A673 (cell line): ENCODE measurements at regions not wholly inside any gene's neighbourhood (a gene's known extent, or its start where the extent isn't known, plus 50 kb on each side); places are given as distances from the start of the nearest gene placed in this dataset.

Source experiments
- BruUV-seq: library from RNA; stranded (reverse); fragments of 400-500 nt; replicated peaks from 2 replicates; lab custom pipeline; 2021; lab: Mats Ljungman, UMichigan
- CTCF ChIA-PET: fragments of 300-600 bp; sonication (Branson Sonifier 250); formaldehyde crosslinking; loops from one replicate; lab custom pipeline; 2022; ENCODE audit warnings: antibody characterized with exemption; lab: Charles Lee
- POLR2A ChIA-PET: fragments of 300-600 bp; sonication (Branson Sonifier 250); formaldehyde crosslinking; loops from one replicate; lab custom pipeline; 2022; ENCODE audit warnings: antibody characterized with exemption; ENCODE audit not compliant: low non-redundant PET; lab: Charles Lee
- DNase-seq: peaks from one replicate; pipeline ENCODE4 v3.0.0-alpha.2; 2015; ENCODE audit warnings: low spot score
- H3K27ac ChIP-seq: fragments of 200-600 bp; sonication (generic); 2 replicates; pipeline ENCODE4 v1.5.1; 2016; ENCODE audit warnings: mixed run types, low read depth, mild to moderate bottlenecking, mixed read lengths, antibody characterized with exemption, low read length; ENCODE audit not compliant: poor library complexity, severe bottlenecking
- H3K27me3 ChIP-seq: fragments of 200-600 bp; sonication (generic); replicated peaks from 2 replicates; pipeline ENCODE4 v1.6.1; 2017; ENCODE audit warnings: mixed run types, low read depth, mild to moderate bottlenecking, mixed read lengths, antibody characterized with exemption, low read length; ENCODE audit not compliant: insufficient read depth, poor library complexity
- H3K36me3 ChIP-seq: fragments of 200-600 bp; sonication (generic); 2 replicates; pipeline ENCODE4 v1.6.1; 2016; ENCODE audit warnings: mixed run types, mild to moderate bottlenecking, mixed read lengths, antibody characterized with exemption, low read length; ENCODE audit not compliant: insufficient read depth, poor library complexity, severe bottlenecking
- H3K4me1 ChIP-seq: fragments of 200-600 bp; sonication (generic); 2 replicates; pipeline ENCODE4 v1.6.1; 2017; ENCODE audit warnings: mixed run types, mild to moderate bottlenecking, mixed read lengths, antibody characterized with exemption, low read length; ENCODE audit not compliant: insufficient read depth, poor library complexity, severe bottlenecking
- H3K4me3 ChIP-seq: fragments of 200-600 bp; sonication (generic); 2 replicates; pipeline ENCODE4 v1.5.1; 2016; ENCODE audit warnings: low read depth, mixed run types, mild to moderate bottlenecking, mixed read lengths, low read length; ENCODE audit not compliant: poor library complexity, severe bottlenecking
- H3K9me3 ChIP-seq: fragments of 200-600 bp; sonication (generic); 2 replicates; pipeline ENCODE4 v1.6.1; 2016; ENCODE audit warnings: mixed run types, low read depth, mild to moderate bottlenecking, mixed read lengths, antibody characterized with exemption, low read length; ENCODE audit not compliant: poor library complexity, severe bottlenecking
- EZH2 ChIP-seq: fragments of 200-600 bp; sonication (generic); IDR thresholded peaks from 2 replicates; pipeline ENCODE4 v1.6.1; 2017; ENCODE audit warnings: borderline replicate concordance, low read depth, mild to moderate bottlenecking, mixed read lengths, antibody characterized with exemption, low read length; ENCODE audit not compliant: poor library complexity, severe bottlenecking
- intact Hi-C: fragments of 100-400 bp; cut with micrococcal nuclease; formaldehyde crosslinking; loops from one replicate; pipeline ENCODE4 v1.10.0; 2022; ENCODE audit not compliant: unreplicated experiment
- TF ChIP-seq, protein P1 (sequence below): fragments of 300-800, 200-600 bp; sonication (generic); conservative IDR thresholded peaks from 2 replicates; pipeline ENCODE4 v1.5.1; 2017; ENCODE audit warnings: low read depth, mild to moderate bottlenecking, antibody characterized with exemption, low read length, moderate library complexity, mixed read lengths

DNA sequence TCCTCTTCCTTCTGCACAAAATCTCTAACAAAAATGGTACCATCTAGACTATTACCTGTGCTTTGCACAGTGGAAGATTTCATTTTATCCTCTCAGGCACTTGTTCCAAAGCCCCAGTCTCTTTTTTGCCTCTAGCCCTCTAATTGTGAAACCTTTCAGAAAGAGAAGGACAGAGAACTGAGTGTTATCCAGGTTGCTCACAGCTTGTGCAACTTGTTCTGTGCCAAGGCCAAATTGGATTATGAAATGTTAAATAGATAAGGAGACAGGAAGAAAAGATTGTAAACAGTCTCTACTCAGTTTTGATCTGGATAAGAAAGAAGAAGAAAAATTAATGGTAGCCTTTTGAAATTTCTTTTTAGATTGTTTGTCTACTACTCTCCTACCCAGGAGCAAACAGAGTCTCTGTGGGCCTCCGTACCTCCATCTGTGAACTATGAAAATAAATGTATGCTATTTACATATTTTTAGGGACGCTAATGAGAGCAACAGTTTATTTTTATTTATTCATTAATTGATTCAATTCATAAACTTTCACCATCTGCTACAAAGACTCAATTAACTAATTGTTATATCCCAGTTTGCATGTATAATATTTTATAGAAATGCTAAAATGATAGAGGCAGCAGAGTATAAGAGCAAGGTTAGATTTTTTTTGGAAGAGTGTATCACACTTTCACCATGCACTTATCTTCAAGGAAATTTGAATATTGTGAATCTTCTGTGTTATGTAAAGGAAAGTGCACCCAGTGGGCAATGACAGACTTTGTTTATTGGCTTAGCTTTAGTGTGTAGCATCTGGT, 339.0 kb upstream of the ETAA1 start:
- H3K4me3 ChIP-seq: no peak overlapping the region
- no peaks in the 10 kb centered on the region for H3K36me3 ChIP-seq
- H3K4me1 ChIP-seq: peaks cover 14% of the 10 kb centered on the region
- no peak for TF ChIP-seq EZH2
- TF ChIP-seq, protein P1, sequence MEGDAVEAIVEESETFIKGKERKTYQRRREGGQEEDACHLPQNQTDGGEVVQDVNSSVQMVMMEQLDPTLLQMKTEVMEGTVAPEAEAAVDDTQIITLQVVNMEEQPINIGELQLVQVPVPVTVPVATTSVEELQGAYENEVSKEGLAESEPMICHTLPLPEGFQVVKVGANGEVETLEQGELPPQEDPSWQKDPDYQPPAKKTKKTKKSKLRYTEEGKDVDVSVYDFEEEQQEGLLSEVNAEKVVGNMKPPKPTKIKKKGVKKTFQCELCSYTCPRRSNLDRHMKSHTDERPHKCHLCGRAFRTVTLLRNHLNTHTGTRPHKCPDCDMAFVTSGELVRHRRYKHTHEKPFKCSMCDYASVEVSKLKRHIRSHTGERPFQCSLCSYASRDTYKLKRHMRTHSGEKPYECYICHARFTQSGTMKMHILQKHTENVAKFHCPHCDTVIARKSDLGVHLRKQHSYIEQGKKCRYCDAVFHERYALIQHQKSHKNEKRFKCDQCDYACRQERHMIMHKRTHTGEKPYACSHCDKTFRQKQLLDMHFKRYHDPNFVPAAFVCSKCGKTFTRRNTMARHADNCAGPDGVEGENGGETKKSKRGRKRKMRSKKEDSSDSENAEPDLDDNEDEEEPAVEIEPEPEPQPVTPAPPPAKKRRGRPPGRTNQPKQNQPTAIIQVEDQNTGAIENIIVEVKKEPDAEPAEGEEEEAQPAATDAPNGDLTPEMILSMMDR: no peak
- intact Hi-C loops: no loop called here
- H3K27ac ChIP-seq: no peak overlapping the region
- H3K27me3 ChIP-seq: no peaks in the 10 kb centered on the region
- ChIA-PET CTCF (no interaction called here), POLR2A (no interaction called here)
- BruUV-seq: no TSS peak
- DNase-seq: peak; percentile 60
- H3K9me3 ChIP-seq: peaks cover 7% of the 10 kb centered on the region

DNA sequence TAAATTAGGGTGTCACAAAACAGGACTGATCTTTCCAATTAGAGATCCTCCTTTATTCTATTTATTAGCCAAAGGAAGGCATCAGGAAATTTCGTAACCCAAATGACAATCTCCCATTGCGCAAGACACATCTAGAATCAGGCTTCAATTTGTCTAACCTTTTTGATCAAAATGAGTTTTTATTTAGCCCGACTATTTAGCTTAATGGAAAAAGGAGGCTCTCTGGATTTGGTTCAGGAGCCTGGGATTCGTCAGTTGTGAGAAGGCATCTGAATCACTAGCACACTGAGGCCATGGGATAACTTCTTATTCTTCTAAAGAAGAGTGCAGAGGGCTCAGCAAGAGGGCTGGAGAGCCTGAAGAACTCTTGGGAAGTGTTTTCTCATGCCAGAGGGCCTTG, 332.1 kb upstream of the ETAA1 start:
- Histone ChIP-seq H3K4me3 (no peak overlapping the region), H3K36me3 (no peaks in the 10 kb centered on the region), H3K27me3 (no peaks in the 10 kb centered on the region), H3K9me3 (peaks cover 1% of the 10 kb centered on the region), H3K4me1 (peaks cover 21% of the 10 kb centered on the region), H3K27ac (no peak overlapping the region)
- TF ChIP-seq, protein P1: no peak
- TF ChIP-seq EZH2: no peak
- intact Hi-C loops: no loop called here
- ChIA-PET CTCF (no interaction called here), POLR2A (no interaction called here)
- peak; percentile 60 for DNase-seq
- no TSS peak for BruUV-seq

DNA sequence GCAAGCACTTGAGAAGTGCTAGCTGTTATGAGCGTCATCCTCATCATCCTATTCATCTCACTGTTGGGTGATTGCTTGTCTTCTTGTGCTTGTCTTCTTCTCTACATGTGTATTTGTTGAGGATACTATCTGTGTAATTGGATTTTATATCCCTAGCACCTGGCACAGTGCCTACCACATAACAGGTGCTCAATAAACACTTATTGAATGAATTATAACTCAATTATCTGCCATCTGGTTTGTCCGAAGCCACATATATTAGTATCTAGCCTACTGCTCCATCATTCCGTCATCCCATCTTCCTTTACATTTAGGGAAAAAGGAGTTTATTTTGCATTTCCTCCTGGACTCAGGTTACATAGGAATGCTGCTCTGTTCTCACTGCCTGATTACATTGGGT, 330.4 kb upstream of the ETAA1 start:
- intact Hi-C loops: no loop called here
- H3K36me3 ChIP-seq: no peaks in the 10 kb centered on the region
- no peak overlapping the region for H3K4me3 ChIP-seq
- no peaks in the 10 kb centered on the region for H3K27me3 ChIP-seq
- H3K9me3 ChIP-seq: no peaks in the 10 kb centered on the region
- CTCF ChIA-PET: no interaction called here
- no peak for TF ChIP-seq EZH2
- TF ChIP-seq, protein P1: no peak
- BruUV-seq: no TSS peak
- DNase-seq: no peak
- H3K27ac ChIP-seq: no peak overlapping the region
- POLR2A ChIA-PET: no interaction called here
- H3K4me1 ChIP-seq: peaks cover 21% of the 10 kb centered on the region
